Urinary bladder (tissue), 3 donors: ENCODE measurements at regions not wholly inside any gene's neighbourhood (a gene's known extent, or its start where the extent isn't known, plus 50 kb on each side); places are given as distances from the start of the nearest gene placed in this dataset.

Source experiments
- DNase-seq: peaks from one replicate; pipeline ENCODE4 v3.0.0-alpha.2; 2015; ENCODE audit errors: extremely low spot score
- H3K27ac ChIP-seq: one replicate; pipeline ENCODE4 v1.5.1; 2013; ENCODE audit warnings: low read depth, mild to moderate bottlenecking, moderate library complexity
- H3K36me3 ChIP-seq: one replicate; pipeline ENCODE4 v1.6.1; 2013; ENCODE audit warnings: mild to moderate bottlenecking, moderate library complexity; ENCODE audit not compliant: insufficient read depth
- H3K4me1 ChIP-seq: one replicate; pipeline ENCODE4 v1.6.1; 2013; ENCODE audit warnings: mild to moderate bottlenecking, moderate library complexity; ENCODE audit not compliant: insufficient read depth
- H3K4me3 ChIP-seq: one replicate; pipeline ENCODE4 v1.5.1; 2013; ENCODE audit warnings: low read depth, low read length
- WGBS: extraction: QIAGEN DNeasy Blood & Tissue Kit; methylation state at CpG from one replicate; pipeline ENCODE4 v1.1.7; 2013; 5-methylcytosine and 5-hydroxymethylcytosine counted together
- donor health status: healthy with polysubstance abuse.
- donor health status: healthy.

DNA sequence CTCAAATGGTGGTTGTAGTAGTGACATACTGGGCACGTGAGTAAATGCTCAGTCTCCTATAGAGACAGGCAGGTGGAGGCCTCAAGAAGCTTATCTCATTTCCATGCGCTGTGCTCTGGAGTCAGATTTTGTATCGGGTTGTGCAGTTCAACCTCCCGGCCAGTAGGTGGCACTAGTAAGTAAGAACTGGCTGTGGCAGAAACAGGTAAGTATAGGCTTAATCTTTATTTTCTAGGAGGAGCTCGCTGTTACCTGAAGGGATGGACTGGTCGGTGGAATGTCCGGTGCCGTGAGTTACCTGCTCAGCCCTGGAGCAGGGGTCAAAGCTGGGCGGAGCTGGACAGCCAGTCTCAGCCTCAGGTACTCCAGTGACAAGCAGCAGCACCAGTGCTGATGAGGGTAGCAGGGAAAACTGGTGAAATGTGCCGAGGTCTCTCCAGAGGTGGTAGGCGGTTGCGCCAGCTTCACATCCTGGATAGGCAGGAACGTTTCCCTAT, 880.1 kb upstream of the SEMA6A start:
- whole genome bisulfite sequencing: 37% methylated on average over 13 of the region's 13 CpGs
- H3K4me1 ChIP-seq: no peaks in the 10 kb centered on the region
- H3K36me3 ChIP-seq: no peaks in the 10 kb centered on the region
- DNase-seq: no peak
- H3K4me3 ChIP-seq: no peak overlapping the region
- H3K27ac ChIP-seq: no peak overlapping the region

- no peaks in the 10 kb centered on the region for H3K36me3 ChIP-seq
- DNase-seq: no peak
- 87% methylated on average over 4 of the region's 4 CpGs for WGBS
- no peak overlapping the region for H3K4me3 ChIP-seq
- H3K4me1 ChIP-seq: no peaks in the 10 kb centered on the region
- H3K27ac ChIP-seq: no peak overlapping the region
These were observed 862.2 kb upstream of the SEMA6A start for GRCh38 chr5:117436846-117437245.

- Histone ChIP-seq H3K4me3 (no peak overlapping the region), H3K27ac (no peak overlapping the region), H3K36me3 (no peaks in the 10 kb centered on the region), H3K4me1 (no peaks in the 10 kb centered on the region)
- DNase-seq: no peak
- 48% methylated on average over 2 of the region's 2 CpGs for WGBS
These were observed 860.6 kb upstream of the SEMA6A start for GRCh38 chr5:117435203-117435602.

- H3K36me3 ChIP-seq: no peaks in the 10 kb centered on the region
- DNase-seq: no peak
- no peak overlapping the region for H3K27ac ChIP-seq
- no peak overlapping the region for H3K4me3 ChIP-seq
- H3K4me1 ChIP-seq: no peaks in the 10 kb centered on the region
These were observed 859.6 kb upstream of the SEMA6A start for GRCh38 chr5:117434254-117434653.

DNA sequence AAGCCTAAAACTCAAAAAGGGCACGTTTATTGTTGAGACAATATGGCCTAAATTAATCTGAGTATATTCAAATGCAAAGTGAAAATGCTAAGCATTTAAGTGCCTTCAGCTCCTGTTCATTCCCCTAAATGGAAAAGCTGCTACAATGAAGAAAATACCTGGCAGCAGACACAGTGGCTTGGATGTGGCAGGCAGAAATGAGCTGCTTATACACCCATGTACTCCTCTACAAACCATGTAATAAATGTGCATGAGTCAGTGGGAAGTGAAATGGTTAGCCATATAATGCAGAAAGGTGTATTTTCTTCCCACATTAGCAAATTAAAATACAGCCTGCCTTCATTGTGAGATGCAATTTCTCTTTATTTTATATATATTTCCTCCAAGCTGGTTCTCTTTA, 859.2 kb upstream of the SEMA6A start:
- DNase-seq: no peak
- WGBS: 28% methylated on average over 1 of the region's 1 CpG
- Histone ChIP-seq H3K27ac (no peak overlapping the region), H3K4me3 (no peak overlapping the region), H3K36me3 (no peaks in the 10 kb centered on the region), H3K4me1 (no peaks in the 10 kb centered on the region)

GRCh38 chr5:117431091-117431490, 856.5 kb upstream of the SEMA6A start:
- Histone ChIP-seq H3K27ac (no peak overlapping the region), H3K36me3 (no peaks in the 10 kb centered on the region), H3K4me3 (no peak overlapping the region), H3K4me1 (no peaks in the 10 kb centered on the region)
- no peak for DNase-seq
- WGBS: 56% methylated on average over 3 of the region's 3 CpGs

DNA sequence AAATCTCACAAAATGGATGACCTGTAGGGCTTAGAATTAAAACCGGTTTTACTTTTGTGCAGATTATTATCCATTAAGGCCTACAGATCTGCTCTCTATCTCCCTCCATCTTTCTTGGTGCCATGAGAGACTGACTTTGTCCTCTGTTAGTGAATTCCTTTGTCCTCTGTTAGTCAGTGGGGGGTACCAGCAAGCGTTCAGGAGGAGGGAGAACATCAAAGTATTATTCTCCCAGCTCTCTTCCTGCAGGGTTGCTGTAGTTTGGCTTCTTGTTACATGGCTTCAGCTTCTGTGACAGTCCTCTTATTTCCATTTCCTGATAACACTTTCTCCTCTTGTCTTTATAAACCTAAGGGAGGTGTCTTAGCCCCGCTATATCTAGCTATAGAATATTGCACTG, 850.5 kb upstream of the SEMA6A start:
- WGBS: 81% methylated on average over 3 of the region's 3 CpGs
- H3K4me1 ChIP-seq: no peaks in the 10 kb centered on the region
- no peak overlapping the region for H3K4me3 ChIP-seq
- H3K27ac ChIP-seq: no peak overlapping the region
- no peak for DNase-seq
- no peaks in the 10 kb centered on the region for H3K36me3 ChIP-seq

- 97% methylated on average over 2 of the region's 2 CpGs for WGBS
- Histone ChIP-seq H3K4me3 (no peak overlapping the region), H3K4me1 (no peaks in the 10 kb centered on the region), H3K27ac (no peak overlapping the region), H3K36me3 (no peaks in the 10 kb centered on the region)
- DNase-seq: no peak
These were observed 849.9 kb upstream of the SEMA6A start for GRCh38 chr5:117424559-117424958.

DNA sequence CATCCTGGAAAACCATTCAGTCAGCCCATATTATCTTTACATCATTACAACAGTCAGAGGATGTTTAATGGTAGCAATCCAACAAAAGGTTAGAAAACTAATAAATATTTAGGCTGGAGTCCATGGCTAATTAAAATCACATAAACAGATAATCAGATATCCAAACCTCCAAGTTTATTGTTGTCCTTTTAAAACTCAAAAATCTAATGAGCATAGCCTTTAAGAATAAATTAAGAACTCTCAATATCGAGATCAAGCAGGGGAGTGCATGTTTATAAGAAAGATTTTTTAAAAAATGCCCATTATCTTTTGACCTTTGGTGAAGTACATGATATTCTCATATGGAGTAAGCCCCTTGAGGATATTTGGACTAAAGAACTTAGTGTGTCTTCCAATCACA, 842.9 kb upstream of the SEMA6A start:
- WGBS: 44% methylated on average over 1 of the region's 1 CpG
- Histone ChIP-seq H3K4me3 (no peak overlapping the region), H3K36me3 (no peaks in the 10 kb centered on the region), H3K27ac (no peak overlapping the region), H3K4me1 (no peaks in the 10 kb centered on the region)
- DNase-seq: no peak

DNA sequence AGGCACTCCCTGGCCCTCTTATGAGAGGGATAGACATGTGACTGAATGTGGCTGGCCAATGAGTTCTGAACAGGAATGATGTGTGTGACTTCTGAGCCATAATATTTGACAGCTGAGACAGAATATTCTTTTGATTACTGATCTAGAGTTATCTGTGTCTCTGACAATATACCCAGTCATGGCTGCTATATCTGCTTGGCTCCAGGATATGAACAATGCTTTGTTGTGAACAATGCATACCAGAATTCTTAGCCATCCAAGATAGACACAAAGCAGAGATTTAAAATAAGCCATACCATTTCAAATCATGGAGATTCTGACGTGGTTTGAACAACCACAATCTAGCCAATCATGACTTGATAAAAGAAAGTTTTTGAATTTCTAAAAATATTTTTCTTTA, 840.3 kb upstream of the SEMA6A start:
- WGBS: 85% methylated on average over 1 of the region's 1 CpG
- DNase-seq: no peak
- Histone ChIP-seq H3K4me1 (no peaks in the 10 kb centered on the region), H3K27ac (no peak overlapping the region), H3K4me3 (no peak overlapping the region), H3K36me3 (no peaks in the 10 kb centered on the region)

- Histone ChIP-seq H3K4me3 (no peak overlapping the region), H3K27ac (no peak overlapping the region), H3K4me1 (no peaks in the 10 kb centered on the region), H3K36me3 (no peaks in the 10 kb centered on the region)
- DNase-seq: no peak
These were observed 837.1 kb upstream of the SEMA6A start for GRCh38 chr5:117411701-117412100.

- Histone ChIP-seq H3K4me3 (no peak overlapping the region), H3K36me3 (no peaks in the 10 kb centered on the region), H3K27ac (no peak overlapping the region), H3K4me1 (no peaks in the 10 kb centered on the region)
- 92% methylated on average over 2 of the region's 2 CpGs for WGBS
- DNase-seq: no peak
These were observed 830.6 kb upstream of the SEMA6A start for GRCh38 chr5:117405197-117405596.

GRCh38 chr5:117394506-117395157, 820.0 kb upstream of the SEMA6A start:
- no peak for DNase-seq
- 78% methylated on average over 6 of the region's 6 CpGs for WGBS
- Histone ChIP-seq H3K4me3 (no peak overlapping the region), H3K36me3 (no peaks in the 10 kb centered on the region), H3K4me1 (no peaks in the 10 kb centered on the region), H3K27ac (no peak overlapping the region)

GRCh38 chr5:117393125-117393524, 818.5 kb upstream of the SEMA6A start:
- Histone ChIP-seq H3K27ac (no peak overlapping the region), H3K36me3 (no peaks in the 10 kb centered on the region), H3K4me1 (no peaks in the 10 kb centered on the region), H3K4me3 (no peak overlapping the region)
- WGBS: 84% methylated on average over 2 of the region's 2 CpGs
- DNase-seq: no peak

- Histone ChIP-seq H3K4me3 (no peak overlapping the region), H3K36me3 (no peaks in the 10 kb centered on the region), H3K27ac (no peak overlapping the region), H3K4me1 (no peaks in the 10 kb centered on the region)
- no peak for DNase-seq
These were observed 805.7 kb upstream of the SEMA6A start for GRCh38 chr5:117380316-117380715.
